ENCODE measurements at regions not wholly inside any gene's neighbourhood (a gene's known extent, or its start where the extent isn't known, plus 50 kb on each side); places are given as distances from the start of the nearest gene placed in this dataset.

DNA sequence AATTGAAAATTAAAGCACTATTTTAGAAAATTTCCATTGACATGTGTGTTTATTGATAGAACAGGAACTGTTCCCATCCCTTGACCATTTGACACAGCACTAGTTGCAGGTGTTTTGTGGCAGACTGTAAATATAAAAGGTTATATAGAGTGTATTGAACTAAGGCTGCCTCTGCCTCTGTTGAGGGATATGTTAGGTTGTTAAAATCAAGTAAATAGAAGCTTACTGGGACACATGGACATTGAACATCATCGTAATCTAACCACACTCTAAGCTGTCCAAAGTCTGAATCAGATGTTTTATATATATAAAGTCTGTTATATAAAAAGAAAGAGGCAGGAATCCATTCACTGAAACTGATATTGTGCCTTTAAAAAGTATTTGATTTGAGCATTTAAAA, 308.1 kb upstream of the PKN2 start:
- H3K4me3 ChIP-seq, result no peak overlapping the region

GRCh38 chr1:88376421-88376820, 307.7 kb upstream of the PKN2 start:
- Histone ChIP-seq H3K36me3 (no peaks in the 10 kb centered on the region), H3K27ac (no peak overlapping the region), H3K4me3 (no peak overlapping the region), H3K9me3 (no peaks in the 10 kb centered on the region), H3K4me1 (no peaks in the 10 kb centered on the region), H3K27me3 (no peaks in the 10 kb centered on the region)
- no peak for DNase-seq (ENCODE audit: low spot score in 2 of 2)
- no peak for TF ChIP-seq EP300 (IDR thresholded peaks at IDR 0.05)
- TF ChIP-seq POLR2AphosphoS5 (IDR thresholded peaks at IDR 0.05), result no peak
- no peak for TF ChIP-seq POLR2A (IDR thresholded peaks at IDR 0.05)
- no peak for TF ChIP-seq CTCF (IDR thresholded peaks at IDR 0.05)

More for the DNA sequence above, 308.1 kb upstream of the PKN2 start:
- 79% methylated on average over 1 of the region's 1 CpG for WGBS
- TF ChIP-seq EP300 (IDR thresholded peaks at IDR 0.05) (no peak), POLR2AphosphoS5 (IDR thresholded peaks at IDR 0.05) (no peak), POLR2A (IDR thresholded peaks at IDR 0.05) (no peak), CTCF (IDR thresholded peaks at IDR 0.05) (no peak)
- no peaks in the 10 kb centered on the region for H3K4me1 ChIP-seq
- no peaks in the 10 kb centered on the region for H3K27me3 ChIP-seq
- H3K9me3 ChIP-seq, result no peaks in the 10 kb centered on the region
- no peak overlapping the region for H3K27ac ChIP-seq
- H3K36me3 ChIP-seq, result no peaks in the 10 kb centered on the region
- DNase-seq (ENCODE audit: low spot score in 2 of 2), result no peak

- no peak overlapping the region for H3K4me3 ChIP-seq
- TF ChIP-seq EP300 (IDR thresholded peaks at IDR 0.05) (no peak), CTCF (IDR thresholded peaks at IDR 0.05) (no peak)
- DNase-seq (ENCODE audit: low spot score in 2 of 2), result no peak
- no peak overlapping the region for H3K27ac ChIP-seq
- no peaks in the 10 kb centered on the region for H3K27me3 ChIP-seq
- no peaks in the 10 kb centered on the region for H3K4me1 ChIP-seq
- no peaks in the 10 kb centered on the region for H3K9me3 ChIP-seq
- 53% methylated on average over 3 of the region's 3 CpGs for WGBS
- no peaks in the 10 kb centered on the region for H3K36me3 ChIP-seq
Observed at GRCh38 chr1:88378560-88378959, 305.5 kb upstream of the PKN2 start.

GRCh38 chr1:88394958-88395357, 289.1 kb upstream of the PKN2 start:
- WGBS, result 78% methylated on average over 2 of the region's 2 CpGs
- H3K36me3 ChIP-seq, result no peaks in the 10 kb centered on the region
- H3K27me3 ChIP-seq, result no peaks in the 10 kb centered on the region
- no peak overlapping the region for H3K27ac ChIP-seq
- H3K4me1 ChIP-seq, result no peaks in the 10 kb centered on the region
- H3K4me3 ChIP-seq, result no peak overlapping the region
- no peaks in the 10 kb centered on the region for H3K9me3 ChIP-seq
- TF ChIP-seq EP300 (IDR thresholded peaks at IDR 0.05), result no peak
- no peak for DNase-seq (ENCODE audit: low spot score in 2 of 2)

- TF ChIP-seq EP300 (IDR thresholded peaks at IDR 0.05) (no peak), POLR2A (IDR thresholded peaks at IDR 0.05) (no peak), CTCF (IDR thresholded peaks at IDR 0.05) (no peak), POLR2AphosphoS5 (IDR thresholded peaks at IDR 0.05) (no peak)
Observed at GRCh38 chr1:88398338-88398737, 285.7 kb upstream of the PKN2 start.

DNA sequence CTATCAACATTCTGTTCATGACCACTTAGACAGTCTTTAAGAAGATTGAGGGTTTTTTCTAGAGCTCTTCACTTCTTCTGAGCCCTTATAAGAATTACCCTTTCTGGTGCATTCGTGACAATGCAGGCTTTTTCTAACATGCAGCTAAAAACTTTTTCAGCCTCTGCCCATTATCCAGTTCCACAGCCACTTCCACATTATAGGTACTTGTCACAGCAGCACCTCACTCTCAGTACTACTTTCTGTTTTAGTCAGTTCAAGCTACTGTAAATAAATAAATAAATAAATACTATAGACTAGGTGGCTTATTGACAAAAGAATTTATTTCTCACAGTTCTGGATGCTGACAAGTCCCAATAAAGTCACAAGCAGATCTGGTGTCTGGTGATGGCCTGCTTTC, 284.4 kb upstream of the PKN2 start:
- Histone ChIP-seq H3K27me3 (no peaks in the 10 kb centered on the region), H3K36me3 (no peaks in the 10 kb centered on the region), H3K4me3 (no peak overlapping the region), H3K27ac (no peak overlapping the region), H3K4me1 (no peaks in the 10 kb centered on the region), H3K9me3 (no peaks in the 10 kb centered on the region)
- WGBS, result 92% methylated on average over 1 of the region's 1 CpG
- no peak for DNase-seq (ENCODE audit: low spot score in 2 of 2)
- TF ChIP-seq POLR2A (IDR thresholded peaks at IDR 0.05), result no peak
- TF ChIP-seq EP300 (IDR thresholded peaks at IDR 0.05), result no peak
- TF ChIP-seq POLR2AphosphoS5 (IDR thresholded peaks at IDR 0.05), result no peak
- TF ChIP-seq CTCF (IDR thresholded peaks at IDR 0.05), result no peak

More at GRCh38 chr1:88398338-88398737, 285.7 kb upstream of the PKN2 start:
- Histone ChIP-seq H3K27me3 (no peaks in the 10 kb centered on the region), H3K27ac (no peak overlapping the region), H3K4me3 (no peak overlapping the region), H3K9me3 (no peaks in the 10 kb centered on the region), H3K36me3 (no peaks in the 10 kb centered on the region), H3K4me1 (no peaks in the 10 kb centered on the region)
- no peak for DNase-seq (ENCODE audit: low spot score in 2 of 2)

Data from suprapubic skin (tissue), 4 donors.